Activated CD4-positive, alpha-beta T cell treated with anti-CD3 and anti-CD28 coated beads for 48 hours (primary cell): ENCODE measurements at regions not wholly inside any gene's neighbourhood (a gene's known extent, or its start where the extent isn't known, plus 50 kb on each side); places are given as distances from the start of the nearest gene placed in this dataset.

ENCODE experiments used
- DNase-seq: peaks from one replicate; pipeline ENCODE4 v3.0.0-alpha.2; 2020

- no peak for DNase-seq
These were observed 76.8 kb upstream of the GATA2 start for GRCh38 chr3:128569756-128570155.

- no peak for DNase-seq
These were observed 75.8 kb upstream of the GATA2 start for GRCh38 chr3:128568602-128569490.

GRCh38 chr3:128567705-128568356 is 74.8 kb upstream of the GATA2 start:
- no peak for DNase-seq

GRCh38 chr3:128567141-128567540 is 74.1 kb upstream of the GATA2 start:
- DNase-seq = no peak

- DNase-seq = no peak
These were observed 70.4 kb upstream of the GATA2 start for GRCh38 chr3:128563439-128563838.

- DNase-seq = no peak
These were observed 68.5 kb upstream of the GATA2 start for GRCh38 chr3:128561504-128561903.

- no peak for DNase-seq
These were observed 67.8 kb upstream of the GATA2 start for GRCh38 chr3:128560768-128561167.

- DNase-seq = peak; percentile 41
These were observed 66.7 kb upstream of the GATA2 start for GRCh38 chr3:128559486-128560225.

- DNase-seq = no peak
These were observed 64.7 kb upstream of the GATA2 start for GRCh38 chr3:128557531-128558280.

- DNase-seq = no peak
These were observed 63.9 kb upstream of the GATA2 start for GRCh38 chr3:128556907-128557306.

GRCh38 chr3:128556384-128556783 is 63.4 kb upstream of the GATA2 start:
- no peak for DNase-seq

GRCh38 chr3:128555841-128556240 is 62.8 kb upstream of the GATA2 start:
- no peak for DNase-seq

GRCh38 chr3:128555098-128555825 is 62.3 kb upstream of the GATA2 start:
- no peak for DNase-seq

GRCh38 chr3:128554465-128555097 is 61.6 kb upstream of the GATA2 start:
- no peak for DNase-seq

- DNase-seq = no peak
These were observed 61.1 kb upstream of the GATA2 start for GRCh38 chr3:128554100-128554464.

- DNase-seq = no peak
These were observed 60.6 kb upstream of the GATA2 start for GRCh38 chr3:128553560-128553959.

- DNase-seq = no peak
These were observed 58.9 kb upstream of the GATA2 start for GRCh38 chr3:128551867-128552266.

GRCh38 chr3:128551451-128551850 is 58.5 kb upstream of the GATA2 start:
- DNase-seq = no peak

GRCh38 chr3:128550471-128551126 is 57.6 kb upstream of the GATA2 start:
- no peak for DNase-seq

- DNase-seq = no peak
These were observed 57.1 kb upstream of the GATA2 start for GRCh38 chr3:128550113-128550440.
